T-helper 17 cell (primary cell): ENCODE measurements at regions not wholly inside any gene's neighbourhood (a gene's known extent, or its start where the extent isn't known, plus 50 kb on each side); places are given as distances from the start of the nearest gene placed in this dataset.

ENCODE experiments used
- ATAC-seq: fragments of 150-1000 bp; cut with Tn5 transposase; 2 replicates; pipeline ENCODE4 v1.10.0; 2021; ENCODE audit warnings: mild to moderate bottlenecking, moderate library complexity
- DNase-seq, 3 donors: peaks; one replicate each; pipeline versions ENCODE4 v3.0.0 to v3.0.0-alpha.2; 2020 to 2021
- H3K9me3 ChIP-seq: one replicate; pipeline ENCODE4 v1.7.0; 2013; ENCODE audit warnings: low read length, mild to moderate bottlenecking; ENCODE audit not compliant: control insufficient read depth, poor library complexity, severe bottlenecking
- H3K27ac Mint-ChIP-seq: one replicate; pipeline ENCODE4 v1.8.0; 2022; ENCODE audit warnings: mild to moderate bottlenecking, moderate library complexity, mixed read lengths
- H3K27me3 Mint-ChIP-seq: one replicate; pipeline ENCODE4 v1.8.0; 2022; ENCODE audit warnings: mixed read lengths
- H3K36me3 Mint-ChIP-seq: one replicate; pipeline ENCODE4 v1.8.0; 2022; ENCODE audit warnings: low read depth, mixed read lengths
- H3K4me1 Mint-ChIP-seq: one replicate; pipeline ENCODE4 v1.8.0; 2022; ENCODE audit warnings: mild to moderate bottlenecking, mixed read lengths
- H3K4me3 Mint-ChIP-seq: one replicate; pipeline ENCODE4 v1.8.0; 2022; ENCODE audit warnings: mild to moderate bottlenecking, moderate library complexity, mixed read lengths

GRCh38 chr1:14326857-14327256 is 271.6 kb upstream of the KAZN start:
- H3K27me3 Mint-ChIP-seq = no peaks in the 10 kb centered on the region
- H3K27ac Mint-ChIP-seq = no peak overlapping the region
- H3K9me3 ChIP-seq = no peaks in the 10 kb centered on the region
- DNase-seq = no peak
- H3K4me3 Mint-ChIP-seq = no peak overlapping the region
- no peak for ATAC-seq
- H3K4me1 Mint-ChIP-seq = no peaks in the 10 kb centered on the region
- no peaks in the 10 kb centered on the region for H3K36me3 Mint-ChIP-seq

GRCh38 chr1:14328685-14329084 is 269.8 kb upstream of the KAZN start:
- no peaks in the 10 kb centered on the region for H3K9me3 ChIP-seq
- DNase-seq (no peak), ATAC-seq (no peak)
- Mint-ChIP-seq H3K27me3 (no peaks in the 10 kb centered on the region), H3K36me3 (no peaks in the 10 kb centered on the region), H3K4me1 (no peaks in the 10 kb centered on the region), H3K27ac (no peak overlapping the region), H3K4me3 (no peak overlapping the region)

GRCh38 chr1:14332158-14332557 is 266.3 kb upstream of the KAZN start:
- Mint-ChIP-seq H3K4me1 (no peaks in the 10 kb centered on the region), H3K27ac (no peak overlapping the region), H3K27me3 (no peaks in the 10 kb centered on the region), H3K36me3 (no peaks in the 10 kb centered on the region), H3K4me3 (no peak overlapping the region)
- no peak for ATAC-seq
- DNase-seq = no peak
- no peaks in the 10 kb centered on the region for H3K9me3 ChIP-seq

DNA sequence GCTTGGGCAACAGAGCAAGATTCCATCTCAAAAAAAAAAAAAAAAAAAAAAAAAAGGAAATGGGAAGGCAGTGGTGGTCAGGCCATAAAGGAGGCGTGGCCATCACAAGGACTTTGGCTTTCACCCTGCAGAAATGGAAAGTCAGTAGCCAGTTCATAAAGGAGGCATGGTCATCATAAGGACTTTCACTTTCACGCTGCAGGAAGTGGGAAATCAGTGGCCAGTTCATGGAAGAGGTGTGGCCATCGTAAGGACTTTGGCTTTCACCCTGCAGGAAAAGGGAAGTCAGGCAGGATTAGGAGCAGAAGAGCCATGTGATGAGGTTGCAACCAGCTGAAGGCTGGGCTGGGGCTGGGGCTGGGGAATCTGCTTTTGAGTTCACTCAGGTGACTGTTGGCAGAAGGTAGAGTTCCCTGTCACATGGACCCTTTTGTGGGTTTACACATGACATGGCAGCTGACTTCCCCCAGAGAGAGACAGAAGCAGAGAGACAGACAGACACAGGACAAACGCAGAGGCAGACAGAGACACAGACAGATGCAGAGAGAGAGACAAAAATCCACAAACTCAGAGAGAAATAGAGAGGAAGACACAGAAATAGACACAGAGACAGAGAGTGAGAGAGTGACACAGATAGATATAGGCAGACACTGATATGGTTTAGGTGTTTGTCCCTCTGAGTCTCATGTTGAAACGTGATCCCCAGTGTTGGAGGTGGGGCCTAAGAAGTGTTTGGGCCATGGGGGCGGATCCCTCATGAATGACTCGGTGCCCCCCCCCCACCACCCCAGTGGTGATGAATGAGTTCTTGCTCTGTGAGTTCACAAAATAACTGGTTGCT is 263.9 kb upstream of the KAZN start:
- no peak for DNase-seq
- H3K27me3 Mint-ChIP-seq = no peaks in the 10 kb centered on the region
- no peaks in the 10 kb centered on the region for H3K9me3 ChIP-seq
- no peak for ATAC-seq
- H3K27ac Mint-ChIP-seq = no peak overlapping the region
- H3K4me3 Mint-ChIP-seq = no peak overlapping the region
- no peaks in the 10 kb centered on the region for H3K36me3 Mint-ChIP-seq
- H3K4me1 Mint-ChIP-seq = no peaks in the 10 kb centered on the region

GRCh38 chr1:14338509-14338908 is 260.0 kb upstream of the KAZN start:
- ATAC-seq = no peak
- H3K27me3 Mint-ChIP-seq = peaks cover 13% of the 10 kb centered on the region

GRCh38 chr1:14339288-14339687 is 259.2 kb upstream of the KAZN start:
- Mint-ChIP-seq H3K36me3 (no peaks in the 10 kb centered on the region), H3K4me1 (no peaks in the 10 kb centered on the region), H3K27me3 (peaks cover 18% of the 10 kb centered on the region), H3K4me3 (no peak overlapping the region), H3K27ac (no peak overlapping the region)
- ATAC-seq (no peak), DNase-seq (no peak)
- H3K9me3 ChIP-seq = no peaks in the 10 kb centered on the region

More at GRCh38 chr1:14338509-14338908, 260.0 kb upstream of the KAZN start:
- Mint-ChIP-seq H3K4me1 (no peaks in the 10 kb centered on the region), H3K36me3 (no peaks in the 10 kb centered on the region), H3K27ac (no peak overlapping the region), H3K4me3 (no peak overlapping the region)
- H3K9me3 ChIP-seq = no peaks in the 10 kb centered on the region
- no peak for DNase-seq

GRCh38 chr1:14340002-14340785 is 258.3 kb upstream of the KAZN start:
- no peaks in the 10 kb centered on the region for H3K4me1 Mint-ChIP-seq

GRCh38 chr1:14341147-14341546 is 257.3 kb upstream of the KAZN start:
- DNase-seq (no peak), ATAC-seq (no peak)
- no peak overlapping the region for H3K27ac Mint-ChIP-seq
- H3K4me1 Mint-ChIP-seq = no peaks in the 10 kb centered on the region
- H3K4me3 Mint-ChIP-seq = no peak overlapping the region
- no peaks in the 10 kb centered on the region for H3K36me3 Mint-ChIP-seq
- H3K27me3 Mint-ChIP-seq = peaks cover 18% of the 10 kb centered on the region
- H3K9me3 ChIP-seq = no peaks in the 10 kb centered on the region

More at GRCh38 chr1:14340002-14340785, 258.3 kb upstream of the KAZN start:
- H3K9me3 ChIP-seq = no peaks in the 10 kb centered on the region
- Mint-ChIP-seq H3K4me3 (no peak overlapping the region), H3K27ac (no peak overlapping the region), H3K27me3 (peaks cover 18% of the 10 kb centered on the region), H3K36me3 (no peaks in the 10 kb centered on the region)
- ATAC-seq = no peak
- DNase-seq = no peak

DNA sequence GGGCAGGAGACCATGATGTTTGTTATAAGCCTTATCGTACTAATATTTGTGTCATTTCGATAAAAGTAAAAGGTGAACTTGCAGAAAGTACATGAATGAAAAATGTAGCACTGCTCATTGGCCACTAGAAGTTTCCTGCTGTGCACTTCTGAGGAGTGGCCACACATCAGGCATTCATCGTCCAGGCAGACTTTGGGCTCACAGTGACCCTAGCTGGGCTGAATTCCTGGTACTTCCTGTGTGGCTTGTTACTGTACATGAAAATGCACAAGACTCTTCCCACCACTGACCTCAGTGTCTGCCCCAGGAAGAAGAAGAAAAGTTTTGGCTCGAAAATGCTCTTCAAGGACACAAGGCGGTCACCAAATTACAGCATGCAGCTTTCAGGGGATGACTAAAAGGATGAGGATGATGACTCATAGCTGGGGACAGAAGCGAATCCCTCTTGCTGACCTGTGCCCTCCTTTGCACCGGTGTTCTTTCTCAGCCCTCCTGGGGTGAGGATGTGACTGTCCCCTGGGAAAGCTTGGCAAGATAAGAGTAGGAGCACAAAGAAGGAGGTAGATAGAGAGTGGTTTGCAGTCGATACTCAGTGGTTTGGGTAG is 252.4 kb upstream of the KAZN start:
- H3K9me3 ChIP-seq = no peaks in the 10 kb centered on the region
- H3K36me3 Mint-ChIP-seq = no peaks in the 10 kb centered on the region
- no peak for DNase-seq
- peaks cover 10% of the 10 kb centered on the region for H3K27me3 Mint-ChIP-seq
- no peaks in the 10 kb centered on the region for H3K4me1 Mint-ChIP-seq
- no peak overlapping the region for H3K4me3 Mint-ChIP-seq
- no peak for ATAC-seq
- no peak overlapping the region for H3K27ac Mint-ChIP-seq

- Mint-ChIP-seq H3K27me3 (peaks cover 8% of the 10 kb centered on the region), H3K4me1 (no peaks in the 10 kb centered on the region), H3K4me3 (no peak overlapping the region), H3K27ac (no peak overlapping the region), H3K36me3 (no peaks in the 10 kb centered on the region)
- no peak for ATAC-seq
- H3K9me3 ChIP-seq = no peaks in the 10 kb centered on the region
- DNase-seq = no peak
These were observed 251.3 kb upstream of the KAZN start for GRCh38 chr1:14347186-14347585.

DNA sequence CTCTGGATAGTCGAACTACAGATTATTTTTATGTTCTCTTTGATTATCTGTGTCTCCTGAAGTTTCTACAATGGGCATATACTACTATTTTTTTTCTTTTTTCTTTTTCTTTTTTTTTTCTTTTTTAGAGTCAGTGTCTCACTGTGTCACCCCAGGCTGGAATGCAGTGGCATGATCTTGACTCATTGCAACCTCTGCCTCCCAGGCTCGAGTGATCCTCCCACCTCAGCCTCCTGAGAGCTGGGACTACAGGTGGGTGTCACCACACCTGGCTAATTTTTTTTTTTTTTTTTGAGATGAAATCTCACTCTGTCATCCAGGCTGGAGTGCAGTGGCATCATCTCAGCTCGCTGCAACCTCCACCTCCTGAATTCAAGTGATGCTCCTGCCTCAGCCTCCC is 250.7 kb upstream of the KAZN start:
- no peaks in the 10 kb centered on the region for H3K36me3 Mint-ChIP-seq
- no peak overlapping the region for H3K4me3 Mint-ChIP-seq
- no peaks in the 10 kb centered on the region for H3K4me1 Mint-ChIP-seq
- H3K27me3 Mint-ChIP-seq = peaks cover 5% of the 10 kb centered on the region
- DNase-seq (no peak), ATAC-seq (no peak)
- no peak overlapping the region for H3K27ac Mint-ChIP-seq
- no peaks in the 10 kb centered on the region for H3K9me3 ChIP-seq

DNA sequence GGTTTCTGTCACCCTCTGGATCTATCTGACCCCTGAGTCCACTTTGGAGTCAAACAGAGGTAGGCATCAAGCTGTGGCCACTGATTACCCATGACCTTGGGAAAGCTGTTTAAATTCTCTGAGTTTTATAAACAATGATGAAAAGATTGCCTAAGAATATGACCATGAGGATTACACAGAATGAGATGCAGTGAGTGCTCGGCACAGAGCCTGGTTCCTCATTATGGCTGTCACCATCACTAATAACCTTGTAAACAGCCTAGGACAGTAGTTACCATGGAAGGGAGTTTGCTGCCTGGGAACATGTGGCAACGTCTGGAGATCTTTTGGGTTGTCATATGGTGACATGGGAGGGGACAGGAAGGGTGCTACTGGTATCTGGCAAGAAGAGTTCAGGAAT is 248.3 kb upstream of the KAZN start:
- Mint-ChIP-seq H3K27me3 (no peaks in the 10 kb centered on the region), H3K27ac (no peak overlapping the region), H3K4me3 (no peak overlapping the region), H3K36me3 (no peaks in the 10 kb centered on the region), H3K4me1 (no peaks in the 10 kb centered on the region)
- H3K9me3 ChIP-seq = no peaks in the 10 kb centered on the region
- DNase-seq (no peak), ATAC-seq (no peak)

DNA sequence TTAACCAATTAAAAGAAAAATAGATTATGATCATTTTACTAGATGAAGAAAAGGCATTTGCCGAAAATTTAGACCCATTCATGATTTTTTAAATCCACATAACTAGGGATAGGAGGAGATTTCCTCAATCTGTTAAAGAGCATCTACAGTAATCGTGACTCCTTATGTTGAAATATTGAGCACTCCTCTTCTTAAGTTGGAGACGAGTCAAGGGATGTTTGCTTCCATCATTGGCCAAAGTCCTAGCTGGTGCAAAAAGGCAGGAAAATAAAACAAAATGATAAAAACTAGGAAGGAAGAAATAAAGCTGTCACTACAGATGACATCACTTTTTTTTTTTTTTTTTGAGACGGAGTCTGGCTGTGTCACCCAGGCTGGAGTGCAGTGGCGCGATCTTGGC is 245.6 kb upstream of the KAZN start:
- H3K4me1 Mint-ChIP-seq = no peaks in the 10 kb centered on the region
- no peaks in the 10 kb centered on the region for H3K36me3 Mint-ChIP-seq
- ATAC-seq (no peak), DNase-seq (no peak)
- no peaks in the 10 kb centered on the region for H3K27me3 Mint-ChIP-seq
- no peaks in the 10 kb centered on the region for H3K9me3 ChIP-seq
- H3K4me3 Mint-ChIP-seq = no peak overlapping the region
- H3K27ac Mint-ChIP-seq = no peak overlapping the region
